Fibroblast of the aortic adventitia (primary cell): ENCODE measurements at regions not wholly inside any gene's neighbourhood (a gene's known extent, or its start where the extent isn't known, plus 50 kb on each side); places are given as distances from the start of the nearest gene placed in this dataset.

Experiments used
- DNase-seq: peaks from one replicate; pipeline ENCODE4 v3.0.0-alpha.2; 2010; ENCODE audit warnings: low read depth
- H3K4me3 ChIP-seq: 2 replicates; pipeline ENCODE4 v1.5.1; 2011; ENCODE audit warnings: low read depth, mild to moderate bottlenecking, control low read depth, low read length, moderate library complexity
- TF ChIP-seq, protein P1 (sequence below): IDR thresholded peaks from 2 replicates; pipeline ENCODE4 v1.5.1; 2011; ENCODE audit warnings: mild to moderate bottlenecking, low read length, control low read depth, inconsistent platforms; ENCODE audit not compliant: insufficient read depth

DNA sequence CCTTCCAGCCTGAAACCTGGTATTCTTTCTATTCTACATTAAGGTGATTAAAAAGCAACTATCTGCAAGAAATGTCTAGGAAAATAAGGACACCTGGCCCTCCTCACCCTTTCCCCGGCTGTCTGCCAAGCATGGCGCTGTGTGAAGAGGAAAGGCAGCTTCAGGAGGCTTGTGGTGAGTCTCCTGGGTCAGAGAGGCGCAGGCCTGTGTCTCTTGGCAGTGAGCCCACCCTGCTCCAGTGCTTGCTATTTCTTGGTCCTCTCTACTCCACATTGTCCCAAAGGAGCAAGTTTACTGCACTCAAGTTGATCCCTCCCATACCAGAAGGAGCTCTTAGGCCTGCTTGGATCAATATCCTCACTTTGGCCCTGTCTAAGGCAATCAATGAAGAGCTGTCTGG, 520.7 kb upstream of the B3GAT1 start:
- no peak overlapping the region for H3K4me3 ChIP-seq
- TF ChIP-seq, protein P1, sequence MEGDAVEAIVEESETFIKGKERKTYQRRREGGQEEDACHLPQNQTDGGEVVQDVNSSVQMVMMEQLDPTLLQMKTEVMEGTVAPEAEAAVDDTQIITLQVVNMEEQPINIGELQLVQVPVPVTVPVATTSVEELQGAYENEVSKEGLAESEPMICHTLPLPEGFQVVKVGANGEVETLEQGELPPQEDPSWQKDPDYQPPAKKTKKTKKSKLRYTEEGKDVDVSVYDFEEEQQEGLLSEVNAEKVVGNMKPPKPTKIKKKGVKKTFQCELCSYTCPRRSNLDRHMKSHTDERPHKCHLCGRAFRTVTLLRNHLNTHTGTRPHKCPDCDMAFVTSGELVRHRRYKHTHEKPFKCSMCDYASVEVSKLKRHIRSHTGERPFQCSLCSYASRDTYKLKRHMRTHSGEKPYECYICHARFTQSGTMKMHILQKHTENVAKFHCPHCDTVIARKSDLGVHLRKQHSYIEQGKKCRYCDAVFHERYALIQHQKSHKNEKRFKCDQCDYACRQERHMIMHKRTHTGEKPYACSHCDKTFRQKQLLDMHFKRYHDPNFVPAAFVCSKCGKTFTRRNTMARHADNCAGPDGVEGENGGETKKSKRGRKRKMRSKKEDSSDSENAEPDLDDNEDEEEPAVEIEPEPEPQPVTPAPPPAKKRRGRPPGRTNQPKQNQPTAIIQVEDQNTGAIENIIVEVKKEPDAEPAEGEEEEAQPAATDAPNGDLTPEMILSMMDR = no peak
- no peak for DNase-seq

DNA sequence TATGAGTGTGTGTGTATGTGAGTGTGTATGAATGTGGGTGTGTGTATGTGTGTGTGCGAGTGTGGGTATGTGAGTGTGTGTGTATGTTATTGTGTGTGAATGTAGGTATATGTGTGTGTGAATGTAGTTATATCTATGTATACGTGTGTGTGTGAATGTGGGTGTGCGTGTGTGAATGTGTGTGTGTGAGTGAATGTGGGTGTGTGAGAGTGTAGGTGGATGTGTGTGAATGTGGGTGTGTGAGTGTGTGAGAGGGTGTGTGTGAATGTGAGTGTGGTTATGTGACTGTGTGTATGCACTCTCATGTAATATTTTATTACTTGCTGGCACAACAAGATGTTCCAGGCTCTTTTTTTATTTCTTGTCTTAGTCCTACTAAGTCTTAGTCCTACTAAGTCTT, 513.4 kb upstream of the B3GAT1 start:
- no peak overlapping the region for H3K4me3 ChIP-seq
- TF ChIP-seq, protein P1 = no peak
- no peak for DNase-seq

DNA sequence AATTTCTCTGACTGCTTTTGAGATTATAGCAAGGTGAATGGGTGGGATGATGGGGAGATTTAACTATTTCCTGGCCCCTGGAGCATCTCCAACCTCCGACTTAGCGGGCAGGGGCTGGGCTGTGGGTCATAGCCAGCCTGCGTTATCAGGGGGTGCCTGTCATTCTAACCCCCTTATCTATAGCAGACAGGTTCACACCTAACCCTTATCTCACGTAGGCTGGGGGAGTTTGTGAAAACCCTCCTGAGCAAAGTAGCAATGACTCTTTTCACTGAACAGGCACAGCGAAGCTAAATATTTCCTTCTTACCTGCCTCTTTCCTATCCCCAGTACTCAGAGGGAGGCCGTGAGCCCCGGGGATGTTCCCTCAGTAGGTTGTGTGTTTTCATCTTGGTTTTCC, 511.4 kb upstream of the B3GAT1 start:
- no peak overlapping the region for H3K4me3 ChIP-seq
- DNase-seq = no peak
- TF ChIP-seq, protein P1 = no peak

DNA sequence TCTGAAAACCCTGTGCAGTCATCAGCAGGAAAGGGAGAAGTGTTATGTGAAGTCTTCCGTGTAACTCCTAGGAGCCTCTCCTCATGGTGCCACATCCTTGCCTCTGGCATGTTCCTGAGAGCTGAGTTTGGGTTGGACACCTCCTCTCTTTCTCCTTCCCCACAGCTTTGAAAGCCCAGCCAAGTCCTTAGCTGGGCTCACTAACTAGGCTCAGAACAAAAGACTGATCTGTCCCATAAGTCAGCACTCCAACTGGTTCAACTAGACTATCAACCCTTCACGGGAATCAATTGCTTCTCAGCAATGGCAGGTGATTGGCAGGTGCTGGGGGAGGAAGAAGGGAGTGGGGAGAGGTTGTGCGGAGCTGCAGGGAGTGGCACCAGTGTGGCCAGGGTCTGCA, 509.9 kb upstream of the B3GAT1 start:
- no peak for DNase-seq
- TF ChIP-seq, protein P1 = no peak
- no peak overlapping the region for H3K4me3 ChIP-seq

DNA sequence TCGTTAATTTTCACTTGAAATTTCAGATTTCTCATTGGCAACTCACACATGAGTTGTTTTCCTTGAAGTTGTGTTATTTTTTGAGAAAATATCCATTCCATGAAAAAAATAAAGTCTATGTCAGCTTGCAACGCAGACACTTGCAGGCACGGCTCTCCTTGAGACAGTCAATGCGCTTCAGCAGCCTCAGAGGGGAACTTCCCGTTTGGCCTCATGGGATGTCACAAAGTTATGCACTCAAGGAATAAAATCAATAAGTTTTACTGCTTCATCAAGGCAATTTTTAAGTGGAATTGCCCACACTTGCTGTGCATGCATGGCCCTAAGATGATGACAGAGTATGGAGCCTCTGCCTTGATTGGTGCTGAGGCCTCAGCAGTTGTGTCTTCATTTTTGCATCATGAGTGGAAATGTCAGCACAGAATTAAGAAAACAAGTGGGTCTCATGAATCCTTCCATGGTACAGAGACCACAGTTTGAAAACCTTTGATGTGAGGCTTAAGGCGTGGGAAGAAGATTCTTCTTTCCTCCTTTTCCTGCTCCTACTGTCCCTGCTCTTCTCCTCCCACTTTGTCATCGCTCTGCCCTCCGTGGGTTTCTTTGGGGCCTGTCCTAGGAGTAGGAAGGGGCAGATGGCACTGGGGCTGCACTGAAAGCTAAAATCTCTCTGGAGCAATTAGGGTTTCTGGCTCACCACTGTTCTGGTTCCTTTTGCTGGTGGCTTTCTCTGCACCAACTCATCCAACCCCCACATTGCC, 509.0 kb upstream of the B3GAT1 start:
- no peak overlapping the region for H3K4me3 ChIP-seq
- TF ChIP-seq, protein P1 = no peak
- DNase-seq = no peak

DNA sequence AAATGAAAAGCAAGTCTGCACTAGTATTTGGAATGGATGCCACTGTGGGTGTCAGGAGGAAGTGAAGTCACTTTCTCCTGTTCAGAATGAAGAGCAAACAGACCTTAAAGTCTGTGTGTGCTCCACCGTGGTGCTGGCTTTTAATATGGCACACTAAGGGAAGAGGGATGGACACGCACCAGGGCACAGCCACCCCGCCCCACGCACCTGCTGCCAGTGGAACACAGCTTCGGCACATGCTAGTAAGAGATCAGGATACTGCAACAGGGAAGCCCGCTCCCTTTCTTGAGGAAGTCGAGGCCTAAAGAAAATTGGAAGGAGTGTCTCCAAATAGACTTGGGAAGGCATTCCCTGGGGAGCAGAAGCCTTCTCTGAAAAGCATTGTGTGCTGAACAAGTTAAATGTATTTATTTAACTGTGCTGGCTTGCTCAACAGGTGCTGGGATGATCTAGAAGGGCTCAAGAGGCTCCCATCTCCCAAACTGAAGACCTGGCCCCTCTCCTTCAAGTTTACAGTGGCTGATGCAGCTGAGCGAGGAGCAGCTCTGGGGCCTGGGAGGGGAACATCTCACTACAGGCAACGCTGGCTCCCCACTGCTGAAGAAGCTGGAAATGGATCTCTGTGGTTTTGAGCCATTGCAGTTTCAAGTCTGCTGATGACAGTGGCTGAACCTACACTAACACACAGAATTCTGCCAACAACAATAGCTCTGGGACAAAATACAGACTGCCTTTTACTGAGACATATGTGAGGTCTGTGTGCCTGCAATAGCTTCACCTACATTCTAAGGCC, 504.6 kb upstream of the B3GAT1 start:
- peak; percentile 16 for DNase-seq
- TF ChIP-seq, protein P1 = no peak
- no peak overlapping the region for H3K4me3 ChIP-seq
